ENCODE measurements at regions not wholly inside any gene's neighbourhood (a gene's known extent, or its start where the extent isn't known, plus 50 kb on each side); places are given as distances from the start of the nearest gene placed in this dataset.
"Not testable (repeated sequence)": the region's sequence is repeated elsewhere in the genome, so short reads cannot be mapped to it uniquely, and the experiment has no call there.

- no peaks in the 10 kb centered on the region for H3K9me3 ChIP-seq
- WGBS (ENCODE audit: missing lambda C conversion rate), result 20% methylated on average over 2 of the region's 2 CpGs
- FAIRE-seq (no peak), ATAC-seq (no peak), DNase-seq (ENCODE audit: low read depth in 1 of 2, low spot score in 1 of 2) (no peak)
- no peaks in the 10 kb centered on the region for H3K4me1 ChIP-seq
- POLR2A ChIA-PET, result no interaction called here
- CTCF ChIA-PET, result interaction anchor here (1.0 kb wide), 1 partner anchor 12 kb away, joined by 3 read pairs; no protein-coding TSS in a partner anchor
- no peak overlapping the region for H3K4me2 ChIP-seq
- TF ChIP-seq HEYL (CRISPR knock-in tag; IDR thresholded peaks at IDR 0.05) (no peak), JUNB (IDR thresholded peaks at IDR 0.05) (no peak), E2F6 (IDR thresholded peaks at IDR 0.05; ENCODE audit: borderline replicate concordance, low read depth) (no peak), BHLHE40 (IDR thresholded peaks at IDR 0.05; ENCODE audit: low read depth, low read length) (no peak), HOXA7 (CRISPR knock-in tag; IDR thresholded peaks at IDR 0.05) (no peak), FOSL2 (IDR thresholded peaks at IDR 0.05) (no peak), FOSL2 (CRISPR knock-in tag; IDR thresholded peaks at IDR 0.05) (no peak), CHD2 (IDR thresholded peaks at IDR 0.05; ENCODE audit: low read length, partially characterized antibody) (no peak), FOXS1 (CRISPR knock-in tag; IDR thresholded peaks at IDR 0.05) (no peak), JUN (IDR thresholded peaks at IDR 0.05) (no peak), RARB (CRISPR knock-in tag; IDR thresholded peaks at IDR 0.05) (no peak), MAFK (IDR thresholded peaks at IDR 0.05; ENCODE audit: partially characterized antibody) (no peak), MAZ (IDR thresholded peaks at IDR 0.05; ENCODE audit: borderline replicate concordance, low read depth, low read length) (no peak), HMGXB4 (CRISPR knock-in tag; IDR thresholded peaks at IDR 0.05; ENCODE audit: borderline replicate concordance) (no peak)
- TF ChIP-seq, protein P1, sequence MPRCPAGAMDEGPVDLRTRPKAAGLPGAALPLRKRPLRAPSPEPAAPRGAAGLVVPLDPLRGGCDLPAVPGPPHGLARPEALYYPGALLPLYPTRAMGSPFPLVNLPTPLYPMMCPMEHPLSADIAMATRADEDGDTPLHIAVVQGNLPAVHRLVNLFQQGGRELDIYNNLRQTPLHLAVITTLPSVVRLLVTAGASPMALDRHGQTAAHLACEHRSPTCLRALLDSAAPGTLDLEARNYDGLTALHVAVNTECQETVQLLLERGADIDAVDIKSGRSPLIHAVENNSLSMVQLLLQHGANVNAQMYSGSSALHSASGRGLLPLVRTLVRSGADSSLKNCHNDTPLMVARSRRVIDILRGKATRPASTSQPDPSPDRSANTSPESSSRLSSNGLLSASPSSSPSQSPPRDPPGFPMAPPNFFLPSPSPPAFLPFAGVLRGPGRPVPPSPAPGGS (IDR thresholded peaks at IDR 0.05), result no peak
- no peak overlapping the region for H3K27ac ChIP-seq
- no peak overlapping the region for H3K4me3 ChIP-seq
Observed at GRCh38 chr5:136586196-136586595, 220.9 kb upstream of the TRPC7 start.

- DNase-seq (ENCODE audit: low read depth in 1 of 2, low spot score in 1 of 2), result no peak
- TF ChIP-seq JUN (IDR thresholded peaks at IDR 0.05) (no peak), FOSL2 (IDR thresholded peaks at IDR 0.05) (no peak), FOSL2 (CRISPR knock-in tag; IDR thresholded peaks at IDR 0.05) (no peak), FOXS1 (CRISPR knock-in tag; IDR thresholded peaks at IDR 0.05) (no peak), KDM1A (IDR thresholded peaks at IDR 0.05; ENCODE audit: low read depth) (no peak), MAFK (IDR thresholded peaks at IDR 0.05; ENCODE audit: partially characterized antibody) (no peak), ESRRA (IDR thresholded peaks at IDR 0.05; ENCODE audit: borderline replicate concordance, low read length) (no peak)
Observed at GRCh38 chr5:136584474-136584873, 219.1 kb upstream of the TRPC7 start.

GRCh38 chr5:136579238-136579637 is 213.9 kb upstream of the TRPC7 start:
- DNase-seq (ENCODE audit: low read depth in 1 of 2, low spot score in 1 of 2) (no peak), ATAC-seq (no peak), FAIRE-seq (no peak)
- 16% methylated on average over 3 of the region's 3 CpGs for WGBS (ENCODE audit: missing lambda C conversion rate)
- no peaks in the 10 kb centered on the region for H3K4me1 ChIP-seq
- TF ChIP-seq CBX8 (IDR thresholded peaks at IDR 0.05) (no peak), CBX2 (IDR thresholded peaks at IDR 0.05; ENCODE audit: borderline replicate concordance, low read depth) (no peak), NPAS2 (CRISPR knock-in tag; IDR thresholded peaks at IDR 0.05; ENCODE audit: borderline replicate concordance) (no peak), ESRRA (IDR thresholded peaks at IDR 0.05; ENCODE audit: borderline replicate concordance, low read length) (no peak), MAZ (IDR thresholded peaks at IDR 0.05; ENCODE audit: borderline replicate concordance, low read depth, low read length) (no peak), FOSL2 (IDR thresholded peaks at IDR 0.05) (no peak), FOSL2 (CRISPR knock-in tag; IDR thresholded peaks at IDR 0.05) (no peak), FOSB (CRISPR knock-in tag; IDR thresholded peaks at IDR 0.05) (no peak)
- TF ChIP-seq, protein P2, sequence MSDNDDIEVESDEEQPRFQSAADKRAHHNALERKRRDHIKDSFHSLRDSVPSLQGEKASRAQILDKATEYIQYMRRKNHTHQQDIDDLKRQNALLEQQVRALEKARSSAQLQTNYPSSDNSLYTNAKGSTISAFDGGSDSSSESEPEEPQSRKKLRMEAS (IDR thresholded peaks at IDR 0.05), result no peak
- TF ChIP-seq, protein P3, sequence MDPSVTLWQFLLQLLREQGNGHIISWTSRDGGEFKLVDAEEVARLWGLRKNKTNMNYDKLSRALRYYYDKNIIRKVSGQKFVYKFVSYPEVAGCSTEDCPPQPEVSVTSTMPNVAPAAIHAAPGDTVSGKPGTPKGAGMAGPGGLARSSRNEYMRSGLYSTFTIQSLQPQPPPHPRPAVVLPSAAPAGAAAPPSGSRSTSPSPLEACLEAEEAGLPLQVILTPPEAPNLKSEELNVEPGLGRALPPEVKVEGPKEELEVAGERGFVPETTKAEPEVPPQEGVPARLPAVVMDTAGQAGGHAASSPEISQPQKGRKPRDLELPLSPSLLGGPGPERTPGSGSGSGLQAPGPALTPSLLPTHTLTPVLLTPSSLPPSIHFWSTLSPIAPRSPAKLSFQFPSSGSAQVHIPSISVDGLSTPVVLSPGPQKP (IDR thresholded peaks at IDR 0.05; ENCODE audit: low read depth, low read length), result no peak
- H3K4me3 ChIP-seq, result no peak overlapping the region
- CTCF ChIA-PET, result no interaction called here
- POLR2A ChIA-PET, result no interaction called here
- no peak overlapping the region for H3K4me2 ChIP-seq
- no peaks in the 10 kb centered on the region for H3K9me3 ChIP-seq
- H3K27ac ChIP-seq, result no peak overlapping the region

More at GRCh38 chr5:136584474-136584873, 219.1 kb upstream of the TRPC7 start:
- Histone ChIP-seq H3K9me3 (no peaks in the 10 kb centered on the region), H3K4me1 (no peaks in the 10 kb centered on the region), H3K27ac (no peak overlapping the region), H3K4me2 (no peak overlapping the region), H3K4me3 (no peak overlapping the region)
- ATAC-seq (no peak), FAIRE-seq (no peak)
- CTCF ChIA-PET, result no interaction called here
- WGBS (ENCODE audit: missing lambda C conversion rate), result 59% methylated on average over 4 of the region's 4 CpGs
- POLR2A ChIA-PET, result no interaction called here

- H3K4me2 ChIP-seq; CTCF ChIA-PET; H3K27ac ChIP-seq; POLR2A ChIA-PET; ATAC-seq; DNase-seq (ENCODE audit: low read depth in 1 of 2, low spot score in 1 of 2); H3K9me3 ChIP-seq; FAIRE-seq; H3K4me3 ChIP-seq; H3K4me1 ChIP-seq: not testable (repeated sequence)
Observed at GRCh38 chr5:136569875-136570274, 204.5 kb upstream of the TRPC7 start.

GRCh38 chr5:136565457-136565856 is 200.1 kb upstream of the TRPC7 start:
- H3K4me3 ChIP-seq; POLR2A ChIA-PET; ATAC-seq; H3K27ac ChIP-seq; FAIRE-seq; H3K4me1 ChIP-seq; DNase-seq (ENCODE audit: low read depth in 1 of 2, low spot score in 1 of 2); H3K9me3 ChIP-seq; H3K4me2 ChIP-seq; CTCF ChIA-PET: not testable (repeated sequence)
- WGBS (ENCODE audit: missing lambda C conversion rate), result 40% methylated on average over 3 of the region's 3 CpGs

Data from A549 (cell line).